ENCODE measurements at regions not wholly inside any gene's neighbourhood (a gene's known extent, or its start where the extent isn't known, plus 50 kb on each side); places are given as distances from the start of the nearest gene placed in this dataset.

GRCh38 chr10:61187601-61188000, 243.6 kb upstream of the RHOBTB1 start:
- TF ChIP-seq PAX5 (IDR thresholded peaks at IDR 0.05; ENCODE audit: insufficient read depth, low read length, severe bottlenecking) (no peak), POLR2AphosphoS5 (IDR thresholded peaks at IDR 0.05; ENCODE audit: low read depth, low read length) (no peak), POLR2A (IDR thresholded peaks at IDR 0.05; ENCODE audit: low read depth, low read length) (no peak), TAF1 (IDR thresholded peaks at IDR 0.05; ENCODE audit: low read depth, low read length) (no peak), SPI1 (IDR thresholded peaks at IDR 0.05; ENCODE audit: low read depth, low read length) (no peak), POU2F2 (IDR thresholded peaks at IDR 0.05; ENCODE audit: low read depth, low read length) (no peak)
- no peak for DNase-seq (ENCODE audit: insufficient read length, low spot score)
- no peak for FAIRE-seq

GRCh38 chr10:61186408-61186807, 242.4 kb upstream of the RHOBTB1 start:
- FAIRE-seq (no peak), DNase-seq (ENCODE audit: insufficient read length, low spot score) (no peak)
- TF ChIP-seq POLR2A (IDR thresholded peaks at IDR 0.05; ENCODE audit: low read depth, low read length) (no peak), TAF1 (IDR thresholded peaks at IDR 0.05; ENCODE audit: low read depth, low read length) (no peak), SPI1 (IDR thresholded peaks at IDR 0.05; ENCODE audit: low read depth, low read length) (no peak), PAX5 (IDR thresholded peaks at IDR 0.05; ENCODE audit: insufficient read depth, low read length, severe bottlenecking) (no peak), POLR2AphosphoS5 (IDR thresholded peaks at IDR 0.05; ENCODE audit: low read depth, low read length) (no peak), POU2F2 (IDR thresholded peaks at IDR 0.05; ENCODE audit: low read depth, low read length) (no peak)

- FAIRE-seq (no peak), DNase-seq (ENCODE audit: insufficient read length, low spot score) (no peak)
- TF ChIP-seq SPI1 (IDR thresholded peaks at IDR 0.05; ENCODE audit: low read depth, low read length), result no peak
Measured at GRCh38 chr10:61184429-61184828, 240.4 kb upstream of the RHOBTB1 start.

- DNase-seq (ENCODE audit: insufficient read length, low spot score) (no peak), FAIRE-seq (no peak)
- TF ChIP-seq POLR2AphosphoS5 (IDR thresholded peaks at IDR 0.05; ENCODE audit: low read depth, low read length) (no peak), POU2F2 (IDR thresholded peaks at IDR 0.05; ENCODE audit: low read depth, low read length) (no peak), TAF1 (IDR thresholded peaks at IDR 0.05; ENCODE audit: low read depth, low read length) (no peak), PAX5 (IDR thresholded peaks at IDR 0.05; ENCODE audit: insufficient read depth, low read length, severe bottlenecking) (no peak), POLR2A (IDR thresholded peaks at IDR 0.05; ENCODE audit: low read depth, low read length) (no peak), SPI1 (IDR thresholded peaks at IDR 0.05; ENCODE audit: low read depth, low read length) (no peak)
Measured at GRCh38 chr10:61183967-61184366, 240.0 kb upstream of the RHOBTB1 start.

- DNase-seq (ENCODE audit: insufficient read length, low spot score) (no peak), FAIRE-seq (no peak)
- TF ChIP-seq POU2F2 (IDR thresholded peaks at IDR 0.05; ENCODE audit: low read depth, low read length), result no peak
- TF ChIP-seq POLR2AphosphoS5 (IDR thresholded peaks at IDR 0.05; ENCODE audit: low read depth, low read length), result no peak
- no peak for TF ChIP-seq PAX5 (IDR thresholded peaks at IDR 0.05; ENCODE audit: insufficient read depth, low read length, severe bottlenecking)
Measured at GRCh38 chr10:61181832-61182231, 237.8 kb upstream of the RHOBTB1 start.

GRCh38 chr10:61179771-61180170, 235.8 kb upstream of the RHOBTB1 start:
- DNase-seq (ENCODE audit: insufficient read length, low spot score) (no peak), FAIRE-seq (no peak)
- no peak for TF ChIP-seq PAX5 (IDR thresholded peaks at IDR 0.05; ENCODE audit: insufficient read depth, low read length, severe bottlenecking)
- TF ChIP-seq POU2F2 (IDR thresholded peaks at IDR 0.05; ENCODE audit: low read depth, low read length), result no peak
- no peak for TF ChIP-seq POLR2A (IDR thresholded peaks at IDR 0.05; ENCODE audit: low read depth, low read length)
- TF ChIP-seq SPI1 (IDR thresholded peaks at IDR 0.05; ENCODE audit: low read depth, low read length), result no peak
- TF ChIP-seq POLR2AphosphoS5 (IDR thresholded peaks at IDR 0.05; ENCODE audit: low read depth, low read length), result no peak
- no peak for TF ChIP-seq TAF1 (IDR thresholded peaks at IDR 0.05; ENCODE audit: low read depth, low read length)

GRCh38 chr10:61176424-61176823, 232.4 kb upstream of the RHOBTB1 start:
- TF ChIP-seq TAF1 (IDR thresholded peaks at IDR 0.05; ENCODE audit: low read depth, low read length), result no peak
- no peak for TF ChIP-seq SPI1 (IDR thresholded peaks at IDR 0.05; ENCODE audit: low read depth, low read length)
- TF ChIP-seq POLR2AphosphoS5 (IDR thresholded peaks at IDR 0.05; ENCODE audit: low read depth, low read length), result no peak
- TF ChIP-seq POLR2A (IDR thresholded peaks at IDR 0.05; ENCODE audit: low read depth, low read length), result no peak
- no peak for TF ChIP-seq PAX5 (IDR thresholded peaks at IDR 0.05; ENCODE audit: insufficient read depth, low read length, severe bottlenecking)
- no peak for TF ChIP-seq POU2F2 (IDR thresholded peaks at IDR 0.05; ENCODE audit: low read depth, low read length)
- FAIRE-seq, result no peak
- DNase-seq (ENCODE audit: insufficient read length, low spot score), result no peak

GRCh38 chr10:61175316-61175715, 231.3 kb upstream of the RHOBTB1 start:
- DNase-seq (ENCODE audit: insufficient read length, low spot score) (no peak), FAIRE-seq (no peak)
- TF ChIP-seq POLR2AphosphoS5 (IDR thresholded peaks at IDR 0.05; ENCODE audit: low read depth, low read length), result no peak
- no peak for TF ChIP-seq POLR2A (IDR thresholded peaks at IDR 0.05; ENCODE audit: low read depth, low read length)
- TF ChIP-seq PAX5 (IDR thresholded peaks at IDR 0.05; ENCODE audit: insufficient read depth, low read length, severe bottlenecking), result no peak
- no peak for TF ChIP-seq SPI1 (IDR thresholded peaks at IDR 0.05; ENCODE audit: low read depth, low read length)
- TF ChIP-seq TAF1 (IDR thresholded peaks at IDR 0.05; ENCODE audit: low read depth, low read length), result no peak
- TF ChIP-seq POU2F2 (IDR thresholded peaks at IDR 0.05; ENCODE audit: low read depth, low read length), result no peak

GRCh38 chr10:61173450-61173849, 229.5 kb upstream of the RHOBTB1 start:
- TF ChIP-seq POLR2A (IDR thresholded peaks at IDR 0.05; ENCODE audit: low read depth, low read length) (no peak), PAX5 (IDR thresholded peaks at IDR 0.05; ENCODE audit: insufficient read depth, low read length, severe bottlenecking) (no peak), TAF1 (IDR thresholded peaks at IDR 0.05; ENCODE audit: low read depth, low read length) (no peak), POLR2AphosphoS5 (IDR thresholded peaks at IDR 0.05; ENCODE audit: low read depth, low read length) (no peak), POU2F2 (IDR thresholded peaks at IDR 0.05; ENCODE audit: low read depth, low read length) (no peak), SPI1 (IDR thresholded peaks at IDR 0.05; ENCODE audit: low read depth, low read length) (no peak)
- FAIRE-seq (no peak), DNase-seq (ENCODE audit: insufficient read length, low spot score) (no peak)

- DNase-seq (ENCODE audit: insufficient read length, low spot score), result no peak
- no peak for FAIRE-seq
- no peak for TF ChIP-seq PAX5 (IDR thresholded peaks at IDR 0.05; ENCODE audit: insufficient read depth, low read length, severe bottlenecking)
- TF ChIP-seq POLR2AphosphoS5 (IDR thresholded peaks at IDR 0.05; ENCODE audit: low read depth, low read length), result no peak
- no peak for TF ChIP-seq POU2F2 (IDR thresholded peaks at IDR 0.05; ENCODE audit: low read depth, low read length)
- no peak for TF ChIP-seq POLR2A (IDR thresholded peaks at IDR 0.05; ENCODE audit: low read depth, low read length)
- TF ChIP-seq SPI1 (IDR thresholded peaks at IDR 0.05; ENCODE audit: low read depth, low read length), result no peak
- no peak for TF ChIP-seq TAF1 (IDR thresholded peaks at IDR 0.05; ENCODE audit: low read depth, low read length)
Measured at GRCh38 chr10:61172182-61172926, 228.4 kb upstream of the RHOBTB1 start.
